Choroid plexus epithelial cell (primary cell): ENCODE measurements at regions not wholly inside any gene's neighbourhood (a gene's known extent, or its start where the extent isn't known, plus 50 kb on each side); places are given as distances from the start of the nearest gene placed in this dataset.

Experiments
- DNase-seq: peaks from one replicate; pipeline ENCODE4 v3.0.0-alpha.2; 2010; ENCODE audit warnings: low read depth
- H3K4me3 ChIP-seq: 2 replicates; pipeline ENCODE4 v1.5.1; 2011; ENCODE audit warnings: low read depth, mild to moderate bottlenecking, control low read depth, low read length, moderate library complexity
- TF ChIP-seq, protein P1 (sequence below): conservative IDR thresholded peaks from 2 replicates; pipeline ENCODE4 v1.5.1; 2011; ENCODE audit warnings: low read depth, mild to moderate bottlenecking, control low read depth, inconsistent platforms, low read length, moderate library complexity

DNA sequence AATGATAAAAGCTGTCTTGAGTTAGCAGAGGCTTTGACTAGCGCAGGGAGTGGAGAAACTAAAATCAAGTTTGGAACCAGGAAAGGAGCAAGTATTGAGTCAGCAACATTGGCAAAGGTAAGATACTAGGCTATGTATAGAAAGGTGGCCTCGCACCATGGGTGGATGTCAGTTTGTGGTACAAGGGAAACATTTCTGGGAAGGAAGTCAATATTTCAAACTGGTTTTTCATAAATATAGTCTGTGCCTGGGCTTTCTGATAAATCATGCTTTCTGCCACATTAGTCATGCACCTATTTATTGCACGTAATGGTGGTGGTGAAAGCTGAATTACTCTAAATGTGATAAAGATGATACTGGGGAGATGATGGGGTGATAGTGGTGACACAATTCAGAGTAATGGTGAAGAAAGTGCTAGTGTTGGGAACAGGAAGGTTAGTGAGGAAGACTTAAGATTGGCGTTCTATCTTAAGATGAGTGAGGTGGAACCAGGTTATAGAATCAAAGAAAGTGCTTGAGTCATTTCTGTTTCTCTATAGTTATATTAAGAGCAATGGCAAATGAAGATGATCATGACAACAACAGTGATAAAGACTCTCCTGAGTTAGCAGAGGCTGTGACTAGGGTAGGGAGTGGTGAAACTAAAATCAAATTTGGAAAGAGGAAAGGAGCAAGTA, 729.0 kb downstream of the FAM181B start:
- DNase-seq: peak; percentile 61
- no peak overlapping the region for H3K4me3 ChIP-seq
- TF ChIP-seq, protein P1, sequence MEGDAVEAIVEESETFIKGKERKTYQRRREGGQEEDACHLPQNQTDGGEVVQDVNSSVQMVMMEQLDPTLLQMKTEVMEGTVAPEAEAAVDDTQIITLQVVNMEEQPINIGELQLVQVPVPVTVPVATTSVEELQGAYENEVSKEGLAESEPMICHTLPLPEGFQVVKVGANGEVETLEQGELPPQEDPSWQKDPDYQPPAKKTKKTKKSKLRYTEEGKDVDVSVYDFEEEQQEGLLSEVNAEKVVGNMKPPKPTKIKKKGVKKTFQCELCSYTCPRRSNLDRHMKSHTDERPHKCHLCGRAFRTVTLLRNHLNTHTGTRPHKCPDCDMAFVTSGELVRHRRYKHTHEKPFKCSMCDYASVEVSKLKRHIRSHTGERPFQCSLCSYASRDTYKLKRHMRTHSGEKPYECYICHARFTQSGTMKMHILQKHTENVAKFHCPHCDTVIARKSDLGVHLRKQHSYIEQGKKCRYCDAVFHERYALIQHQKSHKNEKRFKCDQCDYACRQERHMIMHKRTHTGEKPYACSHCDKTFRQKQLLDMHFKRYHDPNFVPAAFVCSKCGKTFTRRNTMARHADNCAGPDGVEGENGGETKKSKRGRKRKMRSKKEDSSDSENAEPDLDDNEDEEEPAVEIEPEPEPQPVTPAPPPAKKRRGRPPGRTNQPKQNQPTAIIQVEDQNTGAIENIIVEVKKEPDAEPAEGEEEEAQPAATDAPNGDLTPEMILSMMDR: no peak

DNA sequence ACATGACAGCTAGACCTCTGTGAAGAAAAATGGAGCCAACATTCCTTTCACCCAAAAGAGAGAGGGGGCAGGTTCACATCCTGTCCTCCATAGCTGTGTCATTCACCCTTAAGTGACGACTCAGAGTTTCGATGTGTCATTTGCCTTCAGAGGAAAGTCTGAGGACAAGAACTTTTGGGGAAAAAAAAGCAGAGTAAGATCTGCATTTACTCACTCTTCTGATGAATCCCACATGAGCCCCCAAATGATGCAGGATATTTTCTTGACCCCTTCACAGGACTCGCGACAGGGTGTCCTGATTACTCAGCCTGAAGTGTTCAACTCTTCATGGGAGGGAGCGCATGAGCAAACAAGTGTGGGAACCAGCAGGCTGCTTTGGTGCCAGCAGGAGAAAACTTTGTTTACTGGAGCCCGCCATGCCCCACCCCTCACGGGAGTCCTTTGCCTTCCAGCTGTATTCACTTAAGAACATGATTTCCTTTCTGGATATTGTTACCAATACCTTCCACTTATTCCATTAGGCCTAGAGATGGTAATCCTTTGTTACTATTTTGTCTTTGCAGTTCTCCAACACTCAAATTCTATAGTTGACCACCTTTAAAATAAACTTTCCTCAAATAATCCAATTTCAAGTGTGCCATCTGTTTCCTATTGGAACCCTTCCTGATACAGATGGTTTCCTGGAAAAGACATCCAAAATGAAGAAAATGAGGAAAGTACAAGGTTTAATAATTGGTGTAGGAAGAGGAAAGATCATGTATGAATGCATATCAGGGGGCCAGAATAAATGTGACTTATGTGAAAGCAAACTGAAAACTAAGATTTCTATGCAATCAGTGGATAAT, 729.8 kb downstream of the FAM181B start:
- TF ChIP-seq, protein P1: no peak
- H3K4me3 ChIP-seq: no peak overlapping the region
- peak; percentile 90 for DNase-seq

DNA sequence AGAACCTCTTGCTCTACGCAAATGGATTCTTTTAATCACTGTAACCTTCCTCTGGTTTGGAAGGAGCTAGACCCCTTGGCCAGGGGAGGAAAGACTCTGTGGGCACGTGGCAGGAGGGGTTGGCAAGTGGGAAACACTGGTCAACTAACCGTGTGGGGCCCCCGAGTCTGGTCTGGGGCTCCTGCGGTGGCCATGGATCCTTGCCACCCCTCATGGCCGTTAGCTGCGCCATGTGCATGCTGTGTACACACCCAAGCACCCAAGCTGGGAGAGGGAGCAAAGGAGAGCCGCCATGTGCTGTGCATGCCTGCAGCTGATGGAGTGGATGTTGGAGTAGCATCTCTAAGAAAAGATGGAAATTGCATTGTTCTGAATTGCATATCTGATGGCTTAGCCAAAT, 730.6 kb downstream of the FAM181B start:
- no peak for DNase-seq
- TF ChIP-seq, protein P1: no peak
- H3K4me3 ChIP-seq: no peak overlapping the region

DNA sequence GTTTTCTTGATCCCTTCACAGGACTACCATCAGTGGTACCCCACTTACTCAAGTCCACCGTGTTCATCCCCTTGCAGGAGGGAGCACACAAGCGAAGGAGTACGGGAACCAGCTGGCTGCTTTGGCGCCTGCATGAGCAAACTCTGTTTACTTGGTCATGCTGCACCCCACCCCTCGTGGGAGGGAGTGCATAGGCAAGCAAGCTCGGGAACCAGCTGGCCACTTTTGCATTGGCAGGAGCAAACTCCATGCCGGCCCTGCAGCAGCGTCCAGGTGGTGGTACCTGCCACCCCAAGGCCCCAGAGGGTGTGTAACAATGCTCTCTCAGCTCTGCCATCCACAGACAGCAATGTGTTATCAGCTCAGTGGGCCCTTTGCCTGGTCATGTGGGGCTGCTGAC, 737.8 kb downstream of the FAM181B start:
- DNase-seq: no peak
- no peak overlapping the region for H3K4me3 ChIP-seq
- TF ChIP-seq, protein P1: no peak

DNA sequence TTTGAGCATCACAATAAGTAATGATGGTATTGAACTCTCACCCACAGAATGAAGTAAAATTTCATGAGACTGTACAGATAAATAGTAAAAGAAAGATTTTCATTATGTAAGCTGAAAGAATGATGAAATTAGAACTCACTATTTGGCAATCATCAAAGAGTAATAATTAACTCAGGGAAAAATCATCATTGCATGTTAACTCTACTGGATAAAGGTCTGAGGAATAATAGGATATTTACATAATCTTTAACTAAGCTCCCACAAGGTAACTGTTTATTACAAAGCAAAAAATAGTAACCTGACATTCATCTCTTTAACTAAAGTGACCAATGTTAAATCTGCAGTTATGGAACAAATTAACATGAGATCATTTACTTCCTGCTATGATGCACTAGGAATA, 739.9 kb downstream of the FAM181B start:
- TF ChIP-seq, protein P1: no peak
- DNase-seq: no peak
- no peak overlapping the region for H3K4me3 ChIP-seq

DNA sequence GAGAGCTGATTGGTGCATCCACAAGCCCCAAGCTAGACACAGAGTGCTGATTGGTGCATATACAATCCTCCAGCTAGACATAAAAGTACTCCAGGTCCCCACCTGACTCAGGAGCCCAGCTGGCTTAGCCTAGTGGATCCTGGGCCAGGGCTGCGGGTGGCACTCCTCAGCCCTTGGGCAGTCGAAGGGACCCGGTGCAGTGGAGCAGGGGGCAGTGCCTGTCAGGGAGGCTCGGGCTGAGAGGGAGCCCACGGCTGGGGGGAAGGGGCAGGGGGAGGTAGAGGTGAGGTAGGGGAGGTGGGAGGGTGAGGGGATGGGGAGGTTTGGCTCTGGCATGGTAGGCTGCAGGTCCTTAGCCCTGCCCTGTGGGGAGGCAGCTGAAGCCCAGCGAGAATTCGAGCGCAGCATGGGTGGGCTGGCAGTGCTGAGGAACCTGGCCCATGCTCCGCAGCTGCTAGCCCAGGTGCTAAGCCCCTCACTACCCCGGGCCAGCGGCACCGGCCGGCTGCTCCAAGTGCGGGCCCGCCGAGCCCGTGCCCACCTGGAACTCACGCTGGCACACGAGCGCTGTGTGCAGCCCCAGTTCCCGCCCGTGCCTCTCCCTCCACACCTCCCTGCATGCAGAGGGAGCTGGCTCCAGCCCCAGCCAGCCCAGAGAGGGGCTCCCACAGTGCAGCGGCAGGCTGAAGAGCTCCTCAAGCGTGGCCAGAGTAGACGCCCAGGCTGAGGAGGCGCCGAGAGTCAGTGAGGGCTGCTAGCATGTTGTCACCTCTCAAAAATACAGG, 742.8 kb downstream of the FAM181B start:
- no peak for DNase-seq
- TF ChIP-seq, protein P1: no peak

More for the DNA sequence above, 742.8 kb downstream of the FAM181B start:
- H3K4me3 ChIP-seq: no peak overlapping the region
